IPS-15b (cell line): ENCODE measurements at regions not wholly inside any gene's neighbourhood (a gene's known extent, or its start where the extent isn't known, plus 50 kb on each side); places are given as distances from the start of the nearest gene placed in this dataset.
"Not testable (repeated sequence)": the region's sequence is repeated elsewhere in the genome, so short reads cannot be mapped to it uniquely, and the experiment has no call there.

ENCODE experiments used
- H3K27me3 ChIP-seq: one replicate; pipeline ENCODE4 v1.6.1; 2013; ENCODE audit warnings: low read length; ENCODE audit not compliant: control insufficient read depth, insufficient read depth
- H3K36me3 ChIP-seq: one replicate; pipeline ENCODE4 v1.6.1; 2013; ENCODE audit warnings: low read length; ENCODE audit not compliant: control insufficient read depth, insufficient read depth
- H3K4me1 ChIP-seq: one replicate; pipeline ENCODE4 v1.6.1; 2013; ENCODE audit warnings: mild to moderate bottlenecking, low read length; ENCODE audit not compliant: control insufficient read depth, insufficient read depth
- H3K4me3 ChIP-seq: one replicate; pipeline ENCODE4 v1.5.1; 2013; ENCODE audit warnings: low read depth, low read length
- H3K9ac ChIP-seq: one replicate; pipeline ENCODE4 v1.6.1; 2013; ENCODE audit warnings: low read depth, mild to moderate bottlenecking, low read length
- H3K9me3 ChIP-seq: one replicate; pipeline ENCODE4 v1.6.1; 2013; ENCODE audit warnings: mild to moderate bottlenecking, low read length; ENCODE audit not compliant: control insufficient read depth, insufficient read depth

- Histone ChIP-seq H3K4me1 (no peaks in the 10 kb centered on the region), H3K9me3 (no peaks in the 10 kb centered on the region), H3K27me3 (no peaks in the 10 kb centered on the region), H3K36me3 (no peaks in the 10 kb centered on the region), H3K9ac (no peak overlapping the region), H3K4me3 (no peak overlapping the region)
Measured at GRCh38 chr12:86721713-86722397, 465.7 kb upstream of the MGAT4C start.

GRCh38 chr12:86719381-86719780, 463.2 kb upstream of the MGAT4C start:
- Histone ChIP-seq H3K4me3 (no peak overlapping the region), H3K27me3 (no peaks in the 10 kb centered on the region), H3K4me1 (no peaks in the 10 kb centered on the region), H3K9me3 (no peaks in the 10 kb centered on the region), H3K9ac (no peak overlapping the region), H3K36me3 (no peaks in the 10 kb centered on the region)

GRCh38 chr12:86713121-86713520, 456.9 kb upstream of the MGAT4C start:
- Histone ChIP-seq H3K36me3 (no peaks in the 10 kb centered on the region), H3K27me3 (no peaks in the 10 kb centered on the region), H3K4me1 (no peaks in the 10 kb centered on the region), H3K9me3 (peaks cover under 1% of the 10 kb centered on the region), H3K9ac (no peak overlapping the region), H3K4me3 (no peak overlapping the region)

GRCh38 chr12:86712425-86712843, 456.2 kb upstream of the MGAT4C start:
- H3K9me3 ChIP-seq = peaks cover 4% of the 10 kb centered on the region
- no peak overlapping the region for H3K4me3 ChIP-seq
- no peaks in the 10 kb centered on the region for H3K27me3 ChIP-seq
- H3K4me1 ChIP-seq = no peaks in the 10 kb centered on the region
- no peak overlapping the region for H3K9ac ChIP-seq
- no peaks in the 10 kb centered on the region for H3K36me3 ChIP-seq

GRCh38 chr12:86711731-86712130, 455.5 kb upstream of the MGAT4C start:
- H3K27me3 ChIP-seq = no peaks in the 10 kb centered on the region
- H3K9me3 ChIP-seq = peaks cover 4% of the 10 kb centered on the region
- no peaks in the 10 kb centered on the region for H3K4me1 ChIP-seq
- H3K9ac ChIP-seq = no peak overlapping the region
- H3K4me3 ChIP-seq = no peak overlapping the region
- no peaks in the 10 kb centered on the region for H3K36me3 ChIP-seq

GRCh38 chr12:86710109-86710508, 453.9 kb upstream of the MGAT4C start:
- Histone ChIP-seq H3K36me3 (no peaks in the 10 kb centered on the region), H3K9me3 (peaks cover 4% of the 10 kb centered on the region), H3K9ac (no peak overlapping the region), H3K4me3 (no peak overlapping the region), H3K27me3 (no peaks in the 10 kb centered on the region), H3K4me1 (no peaks in the 10 kb centered on the region)

DNA sequence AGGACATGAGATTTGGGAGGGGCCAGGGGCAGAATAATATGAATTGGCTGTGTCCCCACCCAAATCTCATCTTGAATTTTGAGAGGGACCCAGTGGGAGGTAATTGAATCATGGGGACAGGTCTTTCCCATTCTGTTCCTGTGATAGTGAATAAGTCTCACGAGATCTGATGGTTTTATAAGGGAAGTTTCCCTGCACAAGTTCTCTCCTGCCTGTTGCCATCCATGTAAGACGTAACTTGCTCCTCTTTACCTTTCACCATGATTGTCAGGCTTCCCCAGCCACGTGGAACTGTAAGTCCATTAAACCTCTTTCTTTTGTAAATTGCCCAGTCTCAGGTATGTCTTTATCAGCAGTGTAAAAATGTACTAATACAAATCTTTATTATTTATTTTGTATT, 452.8 kb upstream of the MGAT4C start:
- not testable (repeated sequence) for H3K36me3 ChIP-seq, H3K4me3 ChIP-seq, H3K4me1 ChIP-seq, H3K27me3 ChIP-seq, H3K9me3 ChIP-seq, H3K9ac ChIP-seq

- Histone ChIP-seq H3K4me3 (no peak overlapping the region), H3K36me3 (no peaks in the 10 kb centered on the region), H3K9me3 (no peaks in the 10 kb centered on the region), H3K4me1 (no peaks in the 10 kb centered on the region), H3K27me3 (no peaks in the 10 kb centered on the region), H3K9ac (no peak overlapping the region)
Measured at GRCh38 chr12:86698641-86698980, 442.4 kb upstream of the MGAT4C start.

DNA sequence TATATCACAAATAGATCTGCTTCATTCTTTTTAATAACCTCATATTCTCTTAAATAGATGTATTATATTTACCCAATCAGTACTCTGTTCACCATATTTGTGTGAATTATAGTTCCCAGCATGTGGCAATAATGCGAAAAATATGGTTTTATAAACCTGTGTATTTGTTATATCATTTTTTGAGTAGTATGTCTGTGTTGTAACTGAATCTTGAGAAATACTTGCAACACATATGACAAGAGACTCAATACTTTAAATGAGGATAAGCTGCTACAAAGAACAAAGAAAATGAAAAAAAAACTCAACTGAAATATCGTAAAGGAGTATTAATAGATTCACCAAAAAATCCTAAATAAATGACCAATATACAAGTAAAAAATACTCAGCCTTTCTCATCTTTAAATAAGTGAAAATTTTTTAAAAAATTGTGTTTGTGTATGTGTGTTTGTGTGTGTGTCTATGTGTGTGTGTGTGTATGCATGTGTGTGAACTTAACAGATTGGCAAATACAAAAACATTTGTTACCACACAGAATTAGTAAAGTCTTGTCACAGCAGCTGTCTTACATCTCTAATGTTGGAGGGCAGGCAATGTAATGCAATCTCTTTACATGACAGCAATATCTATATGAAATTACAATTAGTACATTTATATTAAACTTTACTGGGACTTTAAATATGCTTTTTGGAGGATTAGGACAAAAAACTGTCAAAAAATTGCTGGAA, 441.9 kb upstream of the MGAT4C start:
- no peak overlapping the region for H3K4me3 ChIP-seq
- H3K4me1 ChIP-seq = no peaks in the 10 kb centered on the region
- no peak overlapping the region for H3K9ac ChIP-seq
- H3K27me3 ChIP-seq = no peaks in the 10 kb centered on the region
- H3K9me3 ChIP-seq = no peaks in the 10 kb centered on the region
- H3K36me3 ChIP-seq = no peaks in the 10 kb centered on the region

DNA sequence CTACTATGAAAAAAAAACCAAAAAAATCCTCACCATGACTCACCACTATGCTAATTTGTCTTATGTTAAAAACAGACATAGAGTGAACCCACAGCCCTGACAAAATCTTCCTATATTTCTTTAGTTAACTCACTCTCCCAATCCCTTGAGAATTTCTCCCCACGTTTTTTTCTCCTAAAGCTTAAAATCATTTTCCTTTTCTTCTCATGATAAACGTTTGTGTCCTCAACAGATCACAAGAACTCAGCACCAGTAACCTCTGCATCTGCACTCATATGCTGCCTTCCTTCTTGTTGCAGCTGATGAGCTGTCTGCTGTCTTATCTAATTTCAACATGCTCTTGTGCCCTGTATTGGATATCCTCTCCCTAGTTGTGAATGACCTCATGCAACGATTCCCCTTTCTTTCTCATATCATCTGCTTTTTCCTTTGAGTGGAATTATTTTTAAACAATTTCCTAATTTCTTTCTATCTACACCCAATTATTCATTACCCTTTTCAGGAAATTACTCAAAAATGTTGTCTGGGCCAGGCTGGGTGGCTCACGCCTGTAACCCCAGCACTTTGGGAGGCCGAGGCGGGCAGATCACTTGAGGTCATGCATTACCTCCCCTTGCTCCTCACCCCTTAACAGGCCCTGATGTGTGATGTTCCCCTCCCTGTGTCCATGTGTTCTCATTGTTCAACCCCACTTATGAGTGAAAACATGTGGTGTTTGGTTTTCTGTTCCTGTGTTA, 427.5 kb upstream of the MGAT4C start:
- Histone ChIP-seq H3K27me3 (no peaks in the 10 kb centered on the region), H3K9ac (no peak overlapping the region), H3K4me3 (no peak overlapping the region), H3K36me3 (no peaks in the 10 kb centered on the region), H3K4me1 (no peaks in the 10 kb centered on the region), H3K9me3 (no peaks in the 10 kb centered on the region)

- no peak overlapping the region for H3K9ac ChIP-seq
- H3K4me3 ChIP-seq = no peak overlapping the region
- H3K27me3 ChIP-seq = no peaks in the 10 kb centered on the region
- H3K4me1 ChIP-seq = no peaks in the 10 kb centered on the region
- no peaks in the 10 kb centered on the region for H3K36me3 ChIP-seq
- H3K9me3 ChIP-seq = no peaks in the 10 kb centered on the region
Measured at GRCh38 chr12:86681060-86681459, 424.9 kb upstream of the MGAT4C start.

DNA sequence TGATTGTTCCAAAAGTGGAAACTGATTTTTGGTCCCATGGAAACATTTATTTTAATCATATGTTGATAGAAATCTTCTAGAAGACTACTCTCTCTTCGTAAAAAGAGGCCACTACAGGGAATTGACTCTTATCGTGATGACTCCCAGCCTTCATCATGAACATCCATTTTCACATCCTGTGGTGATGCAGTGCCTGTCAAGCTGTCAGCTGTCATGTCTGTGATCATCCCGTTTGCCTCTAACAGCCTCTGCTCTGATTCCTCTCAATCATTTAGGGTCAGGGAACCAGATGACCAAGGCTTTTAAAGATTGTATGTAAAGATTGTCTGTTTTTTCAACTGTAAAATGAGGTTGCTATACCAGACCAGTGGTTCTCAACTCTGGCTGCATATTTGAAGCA, 419.0 kb upstream of the MGAT4C start:
- no peak overlapping the region for H3K9ac ChIP-seq
- no peaks in the 10 kb centered on the region for H3K9me3 ChIP-seq
- H3K36me3 ChIP-seq = no peaks in the 10 kb centered on the region
- H3K27me3 ChIP-seq = no peaks in the 10 kb centered on the region
- no peaks in the 10 kb centered on the region for H3K4me1 ChIP-seq
- no peak overlapping the region for H3K4me3 ChIP-seq
